Fibroblast of skin of right biceps (primary cell): ENCODE measurements at regions not wholly inside any gene's neighbourhood (a gene's known extent, or its start where the extent isn't known, plus 50 kb on each side); places are given as distances from the start of the nearest gene placed in this dataset.
"Not testable (repeated sequence)": the region's sequence is repeated elsewhere in the genome, so short reads cannot be mapped to it uniquely, and the experiment has no call there.

Experiments used
- DNase-seq: peaks from one replicate; pipeline ENCODE4 v3.0.0-alpha.2; 2013

GRCh38 chr10:63795094-63795860 is 274.1 kb downstream of the REEP3 start:
- DNase-seq: no peak

- DNase-seq: peak; percentile 95
These were observed 277.6 kb downstream of the REEP3 start for GRCh38 chr10:63798599-63799498.

GRCh38 chr10:63799521-63800300 is 278.5 kb downstream of the REEP3 start:
- DNase-seq: peak; percentile 35

GRCh38 chr10:63801166-63801565 is 280.0 kb downstream of the REEP3 start:
- DNase-seq: no peak

GRCh38 chr10:63806330-63806729 is 285.1 kb downstream of the REEP3 start:
- DNase-seq: no peak

GRCh38 chr10:63812501-63812900 is 291.3 kb downstream of the REEP3 start:
- DNase-seq: peak; percentile 65

GRCh38 chr10:63819753-63820329 is 298.6 kb downstream of the REEP3 start:
- DNase-seq: peak; percentile 64

- no peak for DNase-seq
These were observed 301.3 kb downstream of the REEP3 start for GRCh38 chr10:63822496-63822895.

GRCh38 chr10:63825111-63825510 is 303.9 kb downstream of the REEP3 start:
- DNase-seq: peak; percentile 47

GRCh38 chr10:63825766-63826165 is 304.6 kb downstream of the REEP3 start:
- DNase-seq: no peak

- DNase-seq: not testable (repeated sequence)
These were observed 305.8 kb downstream of the REEP3 start for GRCh38 chr10:63827018-63827417.

GRCh38 chr10:63829020-63829419 is 307.8 kb downstream of the REEP3 start:
- peak; percentile 4 for DNase-seq

- no peak for DNase-seq
These were observed 308.5 kb downstream of the REEP3 start for GRCh38 chr10:63829573-63830149.

GRCh38 chr10:63832686-63833085 is 311.5 kb downstream of the REEP3 start:
- peak; percentile 59 for DNase-seq

- peak; percentile 55 for DNase-seq
These were observed 312.3 kb downstream of the REEP3 start for GRCh38 chr10:63833411-63834060.

- DNase-seq: no peak
These were observed 315.7 kb downstream of the REEP3 start for GRCh38 chr10:63836666-63837442.

- DNase-seq: no peak
These were observed 320.6 kb downstream of the REEP3 start for GRCh38 chr10:63841761-63842160.

- DNase-seq: no peak
These were observed 321.9 kb downstream of the REEP3 start for GRCh38 chr10:63843107-63843506.

- DNase-seq: not testable (repeated sequence)
These were observed 327.7 kb downstream of the REEP3 start for GRCh38 chr10:63848871-63849270.

GRCh38 chr10:63862860-63863259 is 341.7 kb downstream of the REEP3 start:
- DNase-seq: no peak

- DNase-seq: no peak
These were observed 344.0 kb downstream of the REEP3 start for GRCh38 chr10:63865210-63865609.
